ENCODE measurements at regions not wholly inside any gene's neighbourhood (a gene's known extent, or its start where the extent isn't known, plus 50 kb on each side); places are given as distances from the start of the nearest gene placed in this dataset.
A peak's percentile ranks its signal among the peaks of the same experiment; 100 is the strongest.

GRCh38 chr12:127640181-127640886 lies 626.6 kb upstream of the TMEM132C start:
- no peak for DNase-seq

GRCh38 chr12:127642208-127642607 lies 624.8 kb upstream of the TMEM132C start:
- no peak for DNase-seq

DNA sequence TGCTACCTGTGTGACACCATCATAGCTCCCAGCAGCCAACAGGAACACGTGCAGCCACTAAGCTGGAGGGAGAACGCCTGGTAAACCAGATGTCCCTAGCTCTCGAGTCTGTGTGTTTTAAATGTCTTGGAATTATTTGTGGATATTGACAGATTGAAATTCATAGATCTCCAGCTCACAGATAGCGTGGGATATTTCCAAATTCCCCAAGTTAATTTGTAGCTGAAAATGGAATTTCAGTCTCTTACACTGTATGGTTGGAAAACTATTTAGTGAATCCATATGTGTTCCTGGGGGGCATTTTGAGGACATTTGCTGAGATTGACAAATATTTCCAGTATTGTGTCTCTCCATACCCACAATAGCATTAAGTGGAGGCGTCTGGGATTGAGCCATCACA lies 618.6 kb upstream of the TMEM132C start:
- no peak for DNase-seq

- DNase-seq = no peak
Observed at GRCh38 chr12:127649961-127650360, 617.0 kb upstream of the TMEM132C start.

DNA sequence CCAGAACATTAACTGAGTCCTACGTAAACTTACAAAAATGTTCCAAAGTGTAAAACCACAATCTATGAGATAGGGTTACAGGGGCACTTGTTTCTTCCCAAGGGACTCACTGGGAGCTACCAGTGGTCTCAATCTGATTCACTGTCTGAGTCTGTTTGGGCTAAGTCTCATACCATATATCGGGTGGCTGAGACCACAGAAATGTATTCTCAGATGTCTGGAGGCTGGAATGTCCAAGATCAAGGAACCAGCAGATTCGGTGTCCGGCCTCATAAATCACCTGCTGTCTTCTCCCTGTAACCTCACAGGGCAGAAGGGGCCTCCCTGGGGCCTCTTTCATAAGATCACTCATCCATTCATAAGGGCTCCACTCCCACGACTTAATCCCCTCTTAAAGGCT lies 616.3 kb upstream of the TMEM132C start:
- no peak for DNase-seq

- no peak for DNase-seq
Observed at GRCh38 chr12:127652281-127652680, 614.7 kb upstream of the TMEM132C start.

DNA sequence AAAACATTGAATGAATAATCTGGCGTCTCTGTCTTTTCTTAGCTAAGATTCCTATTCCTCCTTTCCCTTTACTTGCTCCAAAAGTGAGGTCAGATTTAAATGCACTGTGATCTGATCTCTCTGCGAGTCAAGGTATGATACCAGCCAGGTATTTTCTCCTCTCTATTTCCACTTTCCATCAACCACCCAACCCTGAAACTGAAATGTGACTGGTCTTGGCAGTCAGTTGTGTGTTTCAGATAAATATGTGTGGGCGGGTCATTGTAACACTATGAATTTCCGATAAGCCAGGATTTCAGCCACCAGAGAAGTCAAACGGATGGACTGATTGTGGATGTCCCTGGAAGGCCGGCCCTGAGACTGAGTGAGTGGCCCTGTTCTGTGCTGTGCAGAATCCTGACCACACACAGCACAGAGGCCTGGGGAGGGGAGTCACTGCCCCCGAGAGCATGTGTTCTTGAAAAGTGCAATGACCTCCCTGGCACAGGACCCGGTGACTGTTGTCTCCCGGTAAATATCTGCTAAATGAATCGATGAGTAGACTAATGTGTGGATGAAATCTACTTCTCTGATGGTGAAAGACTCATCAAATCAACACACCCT lies 612.5 kb upstream of the TMEM132C start:
- DNase-seq = no peak

- no peak for DNase-seq
Observed at GRCh38 chr12:127655691-127656090, 611.3 kb upstream of the TMEM132C start.

GRCh38 chr12:127656266-127656665 lies 610.7 kb upstream of the TMEM132C start:
- no peak for DNase-seq

GRCh38 chr12:127657036-127657435 lies 609.9 kb upstream of the TMEM132C start:
- DNase-seq = no peak

GRCh38 chr12:127660961-127661360 lies 606.0 kb upstream of the TMEM132C start:
- DNase-seq = no peak

- no peak for DNase-seq
Observed at GRCh38 chr12:127663716-127664115, 603.3 kb upstream of the TMEM132C start.

DNA sequence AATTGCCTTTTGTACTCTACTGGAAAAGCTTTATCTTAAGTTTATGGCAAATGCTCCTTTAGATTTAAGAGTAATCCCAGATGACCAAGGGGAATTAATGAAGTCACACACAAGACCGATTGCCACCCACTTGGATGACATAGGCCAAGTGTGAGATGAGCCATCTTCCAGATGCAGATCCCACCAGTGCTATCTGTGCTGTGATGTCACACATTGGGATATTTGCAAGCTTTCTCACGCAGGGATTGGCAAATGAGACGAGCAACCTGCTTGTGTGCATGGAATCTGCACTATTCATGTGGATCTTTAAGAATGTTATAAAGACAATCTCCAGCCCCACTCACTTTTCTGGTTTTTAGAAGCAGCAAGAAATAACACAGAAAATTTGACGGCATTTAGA lies 602.1 kb upstream of the TMEM132C start:
- no peak for DNase-seq

DNA sequence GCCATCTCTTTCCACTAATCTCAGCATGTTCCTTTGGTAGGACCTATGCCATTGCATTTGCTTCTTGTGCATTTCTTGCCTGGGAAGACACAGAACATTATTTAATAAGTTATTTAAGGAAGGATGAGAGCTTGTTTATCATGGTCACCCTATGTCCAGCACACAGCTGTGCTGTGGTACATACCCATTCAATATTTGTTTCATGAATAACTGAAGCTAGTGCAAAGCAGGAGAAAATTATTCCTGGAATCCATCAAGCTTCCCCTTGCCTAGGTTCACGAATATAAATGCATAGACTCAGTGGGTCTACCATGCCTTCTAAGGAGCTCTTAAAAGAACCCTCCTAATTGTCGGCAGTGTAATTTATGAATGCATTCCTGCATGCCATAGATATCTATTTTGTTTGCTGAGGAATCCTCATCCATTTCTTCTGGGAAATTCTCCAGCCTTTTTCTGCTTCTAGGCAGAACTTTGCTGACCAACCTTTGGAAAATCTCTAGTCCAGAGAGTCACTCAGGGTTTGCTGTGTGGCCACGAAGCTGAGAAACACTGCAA lies 599.8 kb upstream of the TMEM132C start:
- DNase-seq = no peak

GRCh38 chr12:127670294-127670693 lies 596.7 kb upstream of the TMEM132C start:
- DNase-seq = no peak

GRCh38 chr12:127670796-127671195 lies 596.2 kb upstream of the TMEM132C start:
- no peak for DNase-seq

DNA sequence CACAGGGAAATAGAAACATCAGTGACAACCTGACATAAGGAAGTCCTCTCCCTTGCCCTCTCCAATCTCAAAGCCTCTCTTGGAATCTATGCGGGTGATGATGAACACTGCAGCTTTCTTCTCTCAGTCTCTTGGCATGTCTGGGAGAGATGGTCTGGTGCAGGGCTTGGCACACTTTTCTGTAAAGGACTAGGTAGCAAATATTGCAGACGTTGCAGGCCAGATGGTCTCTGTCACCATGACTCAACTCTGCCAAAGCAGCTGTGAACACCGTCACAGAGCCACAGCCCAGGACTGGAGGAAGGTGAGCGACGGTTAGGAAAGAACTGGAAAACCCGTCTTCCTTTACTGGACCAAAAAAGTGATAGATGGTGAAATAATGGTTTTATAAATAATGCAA lies 591.0 kb upstream of the TMEM132C start:
- DNase-seq = no peak

DNA sequence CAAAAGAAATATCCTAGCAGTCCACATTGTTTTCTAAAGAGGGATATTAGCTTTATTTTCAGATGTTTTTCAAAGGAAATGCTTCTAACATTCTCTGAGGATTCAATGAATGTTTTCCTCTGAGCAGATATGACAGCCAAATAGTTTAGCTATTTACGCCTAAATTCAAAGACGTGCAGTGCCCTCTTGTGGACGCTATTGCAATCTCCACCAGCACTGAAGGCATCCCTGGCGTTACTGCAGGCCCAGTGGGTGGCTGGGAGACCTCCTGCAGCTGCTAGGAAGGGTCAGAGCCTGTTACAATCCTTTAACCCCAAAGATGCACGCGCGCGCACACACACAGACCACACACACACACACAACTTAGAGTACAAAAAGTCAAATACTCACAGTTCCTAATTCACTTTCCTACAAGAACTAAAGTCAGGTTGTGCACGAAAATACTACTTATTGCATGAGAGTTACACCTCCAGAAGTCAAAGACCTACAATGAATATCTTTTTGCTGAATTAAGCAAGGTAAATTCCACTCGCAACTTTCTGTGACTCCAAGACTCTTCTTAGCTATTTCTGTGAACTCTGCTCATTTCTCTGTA lies 589.3 kb upstream of the TMEM132C start:
- peak; percentile 31 for DNase-seq

DNA sequence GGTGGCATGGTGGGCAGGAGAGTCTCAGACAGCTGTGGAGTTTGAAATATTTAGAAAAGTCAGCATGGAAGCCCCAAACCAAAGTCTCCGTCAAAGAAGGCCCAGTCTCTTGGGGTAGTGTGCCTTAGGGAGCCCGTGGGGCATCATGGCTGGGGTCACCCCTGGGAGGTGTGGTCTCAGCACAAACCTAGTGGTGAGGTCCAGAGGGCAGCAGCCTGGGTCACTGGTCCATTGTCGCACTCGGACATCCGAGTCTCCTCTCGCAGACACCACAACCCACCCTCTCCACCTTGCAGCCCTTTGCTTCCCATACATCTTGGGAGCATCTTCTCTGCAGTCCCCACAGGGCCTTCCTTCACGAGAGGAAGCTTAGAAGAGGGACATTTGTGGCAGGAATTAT lies 588.0 kb upstream of the TMEM132C start:
- no peak for DNase-seq

DNA sequence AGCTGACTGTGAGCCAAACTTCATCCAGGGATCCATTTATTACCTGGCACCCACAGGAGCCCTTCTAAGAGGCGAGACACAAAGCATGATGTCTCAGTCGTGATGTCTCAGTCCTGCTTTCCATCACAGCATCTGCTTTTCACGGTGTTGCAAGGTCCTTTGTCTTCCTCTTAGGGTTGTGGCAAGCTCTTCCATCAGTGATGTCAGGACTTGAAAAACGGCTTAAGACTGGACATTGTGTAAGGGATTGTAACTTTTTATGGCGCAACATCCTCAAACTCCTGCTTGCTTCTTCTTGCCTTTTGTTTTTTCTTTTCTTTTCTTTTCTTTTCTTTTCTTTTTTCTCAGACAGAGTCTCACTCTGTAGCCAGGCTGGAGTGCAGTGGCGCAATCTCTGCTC lies 586.5 kb upstream of the TMEM132C start:
- DNase-seq = no peak

GRCh38 chr12:127681151-127681754 lies 585.7 kb upstream of the TMEM132C start:
- DNase-seq = no peak

- DNase-seq = no peak
Observed at GRCh38 chr12:127685491-127685890, 581.5 kb upstream of the TMEM132C start.

DNA sequence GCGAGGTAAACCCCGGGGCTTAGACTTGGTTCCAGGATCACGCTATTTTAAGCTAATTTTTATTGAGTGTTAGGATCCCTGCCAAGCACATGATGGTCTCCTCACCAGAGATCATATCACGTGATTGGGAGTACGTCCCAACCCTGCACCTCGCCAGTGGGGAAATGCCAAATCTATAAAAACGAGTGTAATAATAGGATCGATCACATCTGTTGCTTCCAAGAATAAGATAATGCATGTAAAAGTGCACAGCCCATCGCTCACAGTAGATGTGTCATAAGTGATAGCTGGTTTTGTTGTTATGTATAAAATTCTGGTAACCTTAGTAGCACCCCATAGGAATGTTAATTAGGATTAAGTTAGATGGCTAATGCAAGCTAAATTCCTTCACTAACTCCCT lies 581.0 kb upstream of the TMEM132C start:
- DNase-seq = no peak

DNA sequence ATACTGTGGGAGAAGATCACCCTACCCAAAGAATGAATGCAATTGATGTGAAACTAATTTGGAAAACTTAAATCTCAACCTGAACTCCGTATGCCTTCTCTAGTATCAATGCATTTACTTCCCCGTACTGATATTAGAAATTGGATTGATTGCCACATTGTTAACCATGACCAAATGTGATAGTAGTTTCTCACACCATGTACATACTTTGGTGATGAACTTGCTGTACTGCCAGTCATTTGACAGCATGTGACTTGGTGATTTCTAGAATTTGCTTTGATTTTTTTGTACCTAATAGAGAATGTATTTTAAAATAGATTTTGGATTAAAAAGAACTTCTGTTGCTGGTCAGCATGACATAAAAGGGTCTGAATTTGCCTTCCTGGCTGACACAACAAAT lies 579.8 kb upstream of the TMEM132C start:
- no peak for DNase-seq

Data from activated naive CD4-positive, alpha-beta T cell treated with Interleukin-2 at 50 U/mL for 16 hours (primary cell).